MM.1S (cell line): ENCODE measurements at regions not wholly inside any gene's neighbourhood (a gene's known extent, or its start where the extent isn't known, plus 50 kb on each side); places are given as distances from the start of the nearest gene placed in this dataset.

Source experiments
- CTCF ChIP-seq: fragments of 300-600 bp; sonication (generic); IDR thresholded peaks from 2 replicates; pipeline ENCODE4 v1.5.1; 2016; ENCODE audit warnings: antibody characterized with exemption, low read length, mixed read lengths
- EZH2 ChIP-seq: fragments of 300-600 bp; sonication (generic); optimal IDR thresholded peaks from 2 replicates; pipeline ENCODE3; 2017; ENCODE audit warnings: low read depth, mild to moderate bottlenecking, antibody characterized with exemption, low read length, mixed read lengths

GRCh38 chr14:85363358-85363757, 166.6 kb upstream of the FLRT2 start:
- TF ChIP-seq CTCF (no peak), EZH2 (no peak)
